ENCODE measurements at regions not wholly inside any gene's neighbourhood (a gene's known extent, or its start where the extent isn't known, plus 50 kb on each side); places are given as distances from the start of the nearest gene placed in this dataset.

- TF ChIP-seq CTCF (conservative IDR thresholded peaks at IDR 0.05; ENCODE audit: low read depth, low read length), result no peak
- Histone ChIP-seq H3K9ac (no peak overlapping the region), H3K4me1 (ENCODE audit: low read depth, poor library complexity, severe bottlenecking) (no peaks in the 10 kb centered on the region), H3K36me3 (ENCODE audit: insufficient read depth) (no peaks in the 10 kb centered on the region), H2AFZ (ENCODE audit: low read depth) (no peak overlapping the region), H3K4me2 (no peak overlapping the region), H3K27me3 (ENCODE audit: insufficient read depth, low read depth) (no peaks in the 10 kb centered on the region), H3K4me3 (IDR thresholded peaks at IDR 0.05; ENCODE audit: insufficient read depth, low read depth, low read length) (no peak overlapping the region), H3K27ac (no peak overlapping the region), H3K79me2 (ENCODE audit: insufficient read depth, low read depth) (no peaks in the 10 kb centered on the region), H4K20me1 (ENCODE audit: insufficient read depth) (no peaks in the 10 kb centered on the region)
Measured at GRCh38 chr1:112267929-112268328, 128.1 kb upstream of the CTTNBP2NL start.

- Histone ChIP-seq H3K4me2 (no peak overlapping the region), H3K4me1 (ENCODE audit: low read depth, poor library complexity, severe bottlenecking) (no peaks in the 10 kb centered on the region), H3K27me3 (ENCODE audit: insufficient read depth, low read depth) (no peaks in the 10 kb centered on the region), H3K4me3 (IDR thresholded peaks at IDR 0.05; ENCODE audit: insufficient read depth, low read depth, low read length) (no peak overlapping the region), H3K9ac (no peak overlapping the region), H3K27ac (no peak overlapping the region), H3K79me2 (ENCODE audit: insufficient read depth, low read depth) (no peaks in the 10 kb centered on the region), H4K20me1 (ENCODE audit: insufficient read depth) (no peaks in the 10 kb centered on the region), H3K36me3 (ENCODE audit: insufficient read depth) (no peaks in the 10 kb centered on the region), H2AFZ (ENCODE audit: low read depth) (no peak overlapping the region)
- no peak for TF ChIP-seq CTCF (conservative IDR thresholded peaks at IDR 0.05; ENCODE audit: low read depth, low read length)
Measured at GRCh38 chr1:112268408-112268807, 127.6 kb upstream of the CTTNBP2NL start.

GRCh38 chr1:112271270-112271669, 124.7 kb upstream of the CTTNBP2NL start:
- no peaks in the 10 kb centered on the region for H3K27me3 ChIP-seq (ENCODE audit: insufficient read depth, low read depth)
- no peak overlapping the region for H3K9ac ChIP-seq
- H4K20me1 ChIP-seq (ENCODE audit: insufficient read depth), result no peaks in the 10 kb centered on the region
- H3K36me3 ChIP-seq (ENCODE audit: insufficient read depth), result no peaks in the 10 kb centered on the region
- no peak overlapping the region for H2AFZ ChIP-seq (ENCODE audit: low read depth)
- H3K4me1 ChIP-seq (ENCODE audit: low read depth, poor library complexity, severe bottlenecking), result no peaks in the 10 kb centered on the region
- H3K4me2 ChIP-seq, result no peak overlapping the region
- TF ChIP-seq CTCF (conservative IDR thresholded peaks at IDR 0.05; ENCODE audit: low read depth, low read length), result no peak
- no peaks in the 10 kb centered on the region for H3K79me2 ChIP-seq (ENCODE audit: insufficient read depth, low read depth)
- no peak overlapping the region for H3K4me3 ChIP-seq (IDR thresholded peaks at IDR 0.05; ENCODE audit: insufficient read depth, low read depth, low read length)
- no peak overlapping the region for H3K27ac ChIP-seq

DNA sequence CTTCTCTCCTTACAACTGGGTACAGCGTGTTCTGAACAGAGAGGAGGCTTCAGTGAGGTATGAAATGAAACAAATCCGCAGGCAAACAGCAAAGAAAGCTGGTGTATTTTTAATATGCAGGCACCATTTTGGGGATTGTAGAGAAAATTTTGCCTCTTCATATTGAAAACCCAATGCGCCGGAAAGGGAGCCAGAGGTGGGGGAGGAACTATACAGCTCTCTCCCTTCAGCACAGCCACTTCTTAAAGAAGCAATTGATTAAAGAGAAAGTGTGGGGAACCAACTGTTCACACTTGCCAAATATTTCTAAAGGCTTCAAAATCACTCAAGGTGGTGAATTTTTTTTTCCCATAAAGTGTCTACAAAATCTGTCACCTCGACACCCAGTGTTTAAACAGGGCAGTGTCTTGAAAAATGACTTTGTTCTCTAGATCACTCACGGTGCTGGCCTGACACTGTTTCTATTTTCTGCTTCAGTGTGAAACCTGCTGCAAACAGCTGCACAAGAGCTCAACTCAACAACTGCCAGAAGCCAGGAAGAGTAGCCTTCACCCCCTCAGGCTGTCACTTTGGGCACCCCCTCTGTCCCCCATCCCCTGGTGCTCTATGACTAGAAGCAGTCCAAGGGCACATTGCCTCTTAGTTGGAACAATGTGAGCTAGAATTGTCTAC, 123.8 kb upstream of the CTTNBP2NL start:
- Histone ChIP-seq H3K4me1 (ENCODE audit: low read depth, poor library complexity, severe bottlenecking) (no peaks in the 10 kb centered on the region), H4K20me1 (ENCODE audit: insufficient read depth) (no peaks in the 10 kb centered on the region), H3K27me3 (ENCODE audit: insufficient read depth, low read depth) (no peaks in the 10 kb centered on the region), H3K4me3 (IDR thresholded peaks at IDR 0.05; ENCODE audit: insufficient read depth, low read depth, low read length) (no peak overlapping the region), H3K79me2 (ENCODE audit: insufficient read depth, low read depth) (no peaks in the 10 kb centered on the region), H3K27ac (no peak overlapping the region), H3K36me3 (ENCODE audit: insufficient read depth) (no peaks in the 10 kb centered on the region), H3K4me2 (no peak overlapping the region), H2AFZ (ENCODE audit: low read depth) (no peak overlapping the region), H3K9ac (no peak overlapping the region)
- TF ChIP-seq CTCF (conservative IDR thresholded peaks at IDR 0.05; ENCODE audit: low read depth, low read length), result no peak
